GM18870 (cell line): ENCODE measurements at regions not wholly inside any gene's neighbourhood (a gene's known extent, or its start where the extent isn't known, plus 50 kb on each side); places are given as distances from the start of the nearest gene placed in this dataset.
"Not testable (repeated sequence)": the region's sequence is repeated elsewhere in the genome, so short reads cannot be mapped to it uniquely, and the experiment has no call there.

ENCODE experiments used
- ATAC-seq: cut with Tn5 transposase; IDR thresholded peaks from one replicate; pipeline ENCODE4 v1.9.1; 2021; ENCODE audit warnings: moderate library complexity; ENCODE audit not compliant: unreplicated experiment

DNA sequence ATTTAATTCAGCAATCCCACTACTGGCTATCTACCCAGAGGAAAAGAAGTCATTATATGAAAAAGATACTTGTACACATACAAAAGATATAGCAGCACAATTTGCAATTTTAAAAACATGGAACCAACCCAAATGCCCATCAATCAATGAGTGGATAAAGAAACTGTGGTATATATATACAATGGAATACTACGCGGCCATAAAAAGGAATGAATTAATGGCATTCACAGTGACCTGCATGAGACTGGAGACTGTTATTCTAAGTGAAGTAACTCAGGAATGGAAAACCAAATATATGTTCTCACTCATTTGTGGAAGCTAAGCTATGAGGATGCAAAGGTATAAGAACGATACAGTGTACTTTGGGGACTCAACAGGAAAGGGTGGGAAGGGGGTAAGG lies 102.8 kb upstream of the KCNMA1 start:
- not testable (repeated sequence) for ATAC-seq

DNA sequence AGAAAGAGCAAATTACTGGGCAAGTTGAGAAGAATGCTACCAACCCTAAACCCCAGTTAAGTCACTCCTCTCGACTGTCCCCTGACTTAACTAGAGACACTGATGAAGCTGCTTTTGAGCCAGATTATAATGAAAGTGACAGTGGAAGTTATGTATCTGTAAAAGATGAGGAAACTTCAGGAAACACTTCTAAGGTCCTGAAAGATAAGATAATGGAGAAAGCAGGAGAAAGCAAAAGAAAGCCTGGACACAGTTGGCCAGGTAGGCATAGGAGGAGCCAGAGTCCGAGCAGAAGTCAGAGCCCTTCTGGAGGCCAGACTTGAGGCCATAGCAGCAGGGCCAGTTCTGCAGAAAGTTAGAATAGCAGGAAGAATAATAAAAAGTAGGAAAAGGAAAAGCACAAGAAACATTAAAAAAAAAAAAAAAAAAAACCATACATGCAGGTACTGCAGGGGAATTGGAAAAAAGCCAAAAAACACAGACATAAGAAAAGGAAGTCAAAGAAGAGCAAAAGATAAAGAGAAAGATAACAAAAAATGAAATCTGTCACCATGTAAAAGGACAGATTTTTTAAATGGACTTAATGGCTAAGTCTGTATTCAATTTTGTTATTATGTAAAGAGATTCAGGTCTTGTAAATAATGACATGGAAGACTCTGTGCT lies 101.0 kb upstream of the KCNMA1 start:
- no peak for ATAC-seq

DNA sequence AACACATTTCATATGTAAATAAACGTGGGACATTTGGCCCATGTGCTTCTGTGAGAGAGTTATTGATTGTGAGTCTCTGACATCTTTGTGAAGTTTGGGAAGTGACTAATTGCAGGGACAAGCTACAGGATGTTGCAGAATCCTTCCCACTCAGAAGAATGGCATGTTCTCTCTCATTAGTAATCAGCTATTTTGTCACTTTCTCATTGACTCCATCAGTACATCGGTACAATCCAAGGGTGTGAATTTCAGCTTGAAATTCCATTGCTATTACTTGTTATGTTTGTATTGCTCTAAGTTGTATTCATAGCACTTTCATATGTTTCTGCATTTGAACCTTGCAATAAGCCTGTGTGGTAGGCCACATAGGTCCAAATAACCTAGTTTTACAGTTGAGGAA lies 100.0 kb upstream of the KCNMA1 start:
- ATAC-seq = no peak

DNA sequence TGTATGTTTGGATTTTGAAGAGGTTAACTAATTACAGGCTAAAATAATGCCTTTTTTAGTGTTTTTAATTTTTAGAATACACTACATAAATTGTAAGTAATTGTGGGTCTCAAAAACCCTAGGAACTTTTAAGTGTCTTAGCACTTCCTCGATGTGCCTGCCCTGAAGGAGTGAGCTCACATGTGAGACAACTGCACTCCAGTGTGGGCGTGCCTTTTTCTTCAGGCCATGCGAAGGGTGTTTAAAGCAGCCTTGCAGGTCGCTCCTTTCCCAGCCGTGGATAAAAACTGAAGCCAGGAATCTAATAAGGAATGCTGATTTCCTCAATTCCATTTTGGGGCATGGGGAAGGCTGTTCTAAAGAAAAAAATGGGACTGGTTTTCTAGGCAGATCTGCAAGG lies 97.5 kb upstream of the KCNMA1 start:
- ATAC-seq = not testable (repeated sequence)

DNA sequence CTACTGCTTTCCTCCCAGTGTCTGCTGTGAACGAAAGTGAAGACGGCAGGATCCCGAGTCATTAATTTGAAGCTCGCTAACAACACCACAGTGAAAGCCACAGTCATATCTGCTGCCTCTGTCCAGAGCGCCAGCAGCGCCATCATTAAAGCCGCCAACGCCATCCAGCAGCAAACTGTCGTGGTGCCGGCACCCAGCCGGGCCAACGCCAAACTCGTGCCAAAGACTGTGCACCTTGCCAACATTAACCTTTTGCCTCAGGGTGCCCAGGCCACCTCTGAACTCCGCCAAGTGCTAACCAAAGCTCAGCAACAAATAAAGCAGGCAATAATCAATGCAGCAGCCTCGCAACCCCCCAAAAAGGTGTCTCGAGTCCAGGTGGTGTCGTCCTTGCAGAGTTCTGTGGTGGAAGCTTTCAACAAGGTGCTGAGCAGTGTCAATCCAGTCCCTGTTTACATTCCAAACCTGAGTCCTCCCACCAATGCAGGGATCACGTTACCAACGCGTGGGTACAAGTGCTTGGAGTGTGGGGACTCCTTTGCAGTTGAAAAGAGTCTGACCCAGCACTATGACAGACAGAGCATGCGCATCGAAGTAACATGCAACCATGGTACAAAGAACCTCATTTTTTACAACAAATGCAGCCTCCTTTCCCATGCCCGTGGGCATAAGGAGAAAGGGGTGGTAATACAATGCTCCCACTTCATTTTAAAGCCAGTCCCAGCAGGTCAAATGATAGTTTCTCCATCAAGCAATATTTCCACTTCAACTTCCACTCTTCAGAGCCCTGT lies 94.8 kb upstream of the KCNMA1 start:
- no peak for ATAC-seq

DNA sequence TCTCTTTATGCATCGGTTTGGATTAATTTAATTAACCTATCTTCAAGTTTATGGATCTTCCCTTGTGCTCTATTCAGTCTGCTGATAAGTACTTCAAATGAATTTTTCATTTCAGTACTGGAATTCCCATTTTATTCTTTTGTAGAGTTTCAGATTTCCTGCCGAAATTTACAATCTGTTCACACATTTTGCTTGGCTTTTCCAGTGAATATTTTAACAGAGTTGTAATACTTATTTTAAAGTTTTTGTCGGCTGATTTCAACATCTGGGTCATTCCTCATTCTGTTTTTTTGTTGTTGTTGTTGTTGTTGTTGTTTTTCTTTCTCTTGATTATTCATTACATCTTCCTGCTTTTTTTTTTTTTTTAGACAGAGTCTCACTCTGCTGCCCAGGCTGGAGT lies 89.9 kb upstream of the KCNMA1 start:
- ATAC-seq = no peak

DNA sequence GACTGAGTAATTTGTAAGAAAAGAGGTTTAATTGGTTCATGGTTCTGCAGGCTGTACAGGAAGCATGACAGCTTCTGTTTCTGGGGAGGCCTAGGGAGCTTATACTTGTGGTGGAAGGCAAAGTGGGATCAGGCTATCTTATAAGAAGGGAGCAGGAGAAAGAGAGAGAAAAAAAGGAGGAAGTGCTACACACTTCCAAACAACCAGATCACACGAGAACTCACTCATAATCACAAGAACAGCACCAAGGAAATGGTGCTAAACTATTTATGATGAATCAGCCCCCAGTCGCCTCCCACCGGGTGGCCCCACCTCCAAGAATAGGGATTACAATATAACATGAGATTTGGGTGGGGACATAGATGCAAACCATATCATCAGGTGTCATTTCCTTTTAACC lies 89.1 kb upstream of the KCNMA1 start:
- ATAC-seq = no peak

DNA sequence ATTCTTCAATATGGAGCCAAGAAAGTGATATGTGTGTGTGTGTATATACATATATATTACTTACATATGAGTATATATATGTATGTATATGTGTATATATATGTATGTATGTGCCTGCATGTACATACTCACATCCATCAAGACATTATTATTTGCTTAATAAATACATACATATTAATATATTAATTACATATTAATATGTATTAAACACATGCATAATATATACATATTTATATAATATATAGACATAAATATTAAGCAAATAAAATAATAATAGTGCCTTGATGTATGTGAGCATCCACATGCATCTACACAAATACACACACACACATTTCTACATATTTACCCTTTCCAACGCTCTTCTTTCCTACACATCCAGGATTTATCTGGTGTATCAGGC lies 88.7 kb upstream of the KCNMA1 start:
- ATAC-seq = no peak

DNA sequence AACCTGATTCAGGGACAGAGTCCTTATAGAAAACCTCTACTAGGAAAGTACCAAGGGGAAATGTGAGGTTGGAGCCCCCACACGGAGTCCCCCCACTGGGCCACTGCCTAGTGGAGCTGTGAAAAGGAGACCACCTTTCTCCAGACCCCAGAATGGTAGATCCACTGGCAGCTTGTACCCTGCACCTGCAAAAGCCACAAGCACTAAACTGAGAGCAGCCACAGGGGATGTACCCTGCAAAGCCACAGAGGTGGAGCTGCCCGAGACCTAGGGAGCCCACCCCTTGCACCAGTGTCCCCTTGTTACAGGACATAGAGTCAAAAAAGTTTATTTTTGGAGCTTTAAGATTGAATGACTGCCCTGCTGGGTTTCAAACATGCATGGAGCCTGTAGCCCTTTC lies 87.2 kb upstream of the KCNMA1 start:
- ATAC-seq = no peak

DNA sequence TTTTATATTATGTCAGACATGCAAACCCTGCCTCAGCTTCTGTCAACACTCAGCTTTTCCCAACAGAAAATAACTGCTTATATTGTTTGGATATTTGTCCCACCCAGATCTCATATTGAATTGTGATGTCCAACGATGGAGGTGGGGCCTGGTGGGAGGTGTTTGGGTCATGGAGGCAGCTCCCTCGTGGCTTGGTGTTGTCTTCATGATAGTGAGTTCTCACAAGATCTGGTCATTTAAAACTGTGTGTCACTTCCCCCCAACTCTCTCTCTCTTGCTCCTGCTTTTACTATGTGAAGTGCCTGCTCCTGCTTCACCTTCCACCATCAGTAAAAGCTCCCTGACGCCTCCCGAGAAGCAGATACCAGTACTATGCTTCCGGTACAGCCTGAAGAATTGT lies 85.8 kb upstream of the KCNMA1 start:
- no peak for ATAC-seq

DNA sequence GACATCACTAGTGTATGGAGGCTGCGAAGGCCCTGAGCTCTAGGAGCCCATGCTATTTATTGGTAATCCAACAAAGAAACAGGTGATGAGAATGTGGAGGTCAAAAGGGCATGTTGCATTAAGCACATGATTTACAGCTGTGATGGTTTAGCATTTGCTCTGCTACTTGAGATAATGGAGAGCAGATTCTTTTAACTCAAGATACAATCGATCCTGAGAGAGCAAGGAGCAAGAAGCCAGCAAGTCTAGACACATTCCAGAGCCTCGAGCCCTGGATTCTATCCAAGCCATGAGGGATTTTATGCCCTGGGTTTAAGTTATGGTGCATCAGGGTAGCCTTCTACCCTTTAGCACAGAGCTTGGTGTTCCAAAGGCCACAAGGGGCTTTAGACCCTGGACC lies 85.3 kb upstream of the KCNMA1 start:
- not testable (repeated sequence) for ATAC-seq

DNA sequence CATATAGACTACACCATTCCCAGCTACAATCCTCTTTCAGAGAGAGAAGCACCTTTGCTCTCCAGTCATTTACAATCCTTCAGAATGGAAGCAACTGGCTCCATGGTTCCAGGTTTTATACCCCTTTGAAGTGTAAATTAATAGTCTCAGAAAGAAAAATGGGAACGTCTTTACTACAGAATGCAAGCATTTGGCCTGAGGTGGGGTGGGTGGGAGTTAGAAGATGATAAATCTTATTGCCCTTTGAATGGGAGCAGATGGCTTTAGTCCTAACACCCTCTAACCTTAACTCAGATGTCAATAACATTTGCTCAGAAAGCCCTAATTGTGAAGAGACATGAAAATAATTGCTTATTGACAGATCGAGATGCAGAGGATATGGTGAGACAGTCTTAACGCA lies 84.2 kb upstream of the KCNMA1 start:
- ATAC-seq = no peak

DNA sequence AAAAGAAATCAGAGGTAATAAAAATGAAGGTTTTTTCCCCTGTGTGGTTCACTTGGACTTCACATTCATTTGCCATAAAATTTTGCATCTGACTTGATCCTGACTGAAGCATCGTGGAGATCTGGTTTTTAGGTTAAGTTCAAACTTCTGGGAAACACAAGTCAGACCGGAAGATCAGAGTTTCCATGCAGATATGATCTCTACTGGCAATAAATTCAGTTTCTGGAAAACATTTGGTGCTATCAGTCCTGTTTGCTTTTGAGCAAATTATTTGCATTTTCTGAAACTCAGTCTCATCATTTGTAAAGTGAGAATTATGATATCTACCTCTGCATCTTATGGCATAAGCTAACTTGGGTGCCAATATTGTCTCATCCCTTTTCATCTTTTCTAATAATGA lies 81.3 kb upstream of the KCNMA1 start:
- no peak for ATAC-seq

DNA sequence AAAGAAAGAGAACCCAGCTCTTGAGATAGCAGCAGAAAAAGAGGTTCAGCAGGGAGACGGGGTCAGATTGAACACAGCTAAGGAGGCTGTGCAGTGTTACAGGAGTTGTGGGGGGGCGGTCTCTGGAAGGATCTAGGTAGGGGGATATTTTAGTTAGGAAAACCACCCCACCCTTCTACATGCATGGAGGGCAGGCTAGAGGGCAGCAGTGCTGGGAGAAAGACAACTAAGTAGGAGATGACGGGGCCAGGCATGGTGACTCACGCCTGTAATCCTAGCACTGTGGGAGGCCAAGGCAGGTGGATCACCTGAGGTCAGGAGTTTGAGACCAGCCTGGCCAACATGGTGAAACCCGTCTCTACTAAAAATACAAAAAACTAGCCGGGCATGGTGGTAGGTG lies 80.7 kb upstream of the KCNMA1 start:
- ATAC-seq = not testable (repeated sequence)

DNA sequence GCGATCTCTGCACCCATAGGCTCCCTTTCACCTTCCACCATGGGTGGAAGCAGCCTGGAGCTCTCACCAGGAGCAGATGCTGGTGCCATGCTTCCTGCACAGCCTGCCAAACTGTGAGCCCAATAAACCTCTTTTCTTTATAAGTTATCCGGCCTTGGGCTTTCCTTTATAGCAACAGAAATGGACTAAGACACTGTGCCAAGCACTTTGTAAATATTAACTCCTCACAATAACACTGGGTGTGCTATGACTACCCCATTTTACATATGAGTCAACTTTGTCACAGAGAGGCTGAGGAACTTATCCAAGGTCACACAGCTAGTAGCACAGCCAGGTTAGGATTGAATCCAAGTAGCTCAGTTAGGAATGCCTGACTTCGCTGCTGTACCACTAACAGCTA lies 79.7 kb upstream of the KCNMA1 start:
- no peak for ATAC-seq

DNA sequence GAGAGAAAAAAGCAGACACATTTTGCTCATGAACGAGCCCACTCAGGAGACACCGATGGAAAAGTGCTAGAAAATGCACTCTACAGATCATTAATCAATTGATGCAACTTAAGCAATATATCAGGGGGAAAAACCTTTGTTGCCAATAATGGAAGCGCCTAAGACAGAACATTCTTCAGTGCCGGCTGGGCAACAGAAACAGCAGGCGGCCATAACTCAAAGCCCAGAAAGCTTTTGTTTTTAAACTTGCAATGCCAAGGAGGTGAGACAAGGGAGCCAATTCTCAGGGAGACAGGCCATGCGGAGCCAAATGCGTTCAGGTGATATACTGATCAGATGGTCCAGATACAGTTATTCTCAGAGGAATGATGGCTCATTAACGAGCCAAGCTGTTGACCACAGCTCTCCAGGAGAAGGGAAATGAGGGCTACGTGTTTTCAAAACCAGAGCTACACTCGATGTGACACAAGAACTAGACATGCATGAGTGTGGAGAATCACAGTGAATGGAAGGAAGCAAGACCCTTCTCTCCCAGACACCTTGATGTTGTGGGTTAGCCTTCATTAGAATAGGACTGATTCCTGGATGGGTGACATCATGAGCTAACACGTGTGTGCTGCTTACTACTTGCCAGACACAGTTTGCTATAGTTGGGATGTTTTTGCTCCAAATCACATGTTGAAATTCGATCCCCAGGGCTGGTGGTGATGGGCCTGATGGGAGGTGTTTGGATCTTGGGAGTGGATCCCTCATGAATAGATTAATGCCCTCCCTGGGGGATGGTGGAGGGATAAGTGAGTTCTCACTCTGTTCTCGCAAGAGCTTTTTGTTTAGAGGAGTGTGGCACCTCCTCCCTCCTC lies 79.1 kb upstream of the KCNMA1 start:
- ATAC-seq = no peak

DNA sequence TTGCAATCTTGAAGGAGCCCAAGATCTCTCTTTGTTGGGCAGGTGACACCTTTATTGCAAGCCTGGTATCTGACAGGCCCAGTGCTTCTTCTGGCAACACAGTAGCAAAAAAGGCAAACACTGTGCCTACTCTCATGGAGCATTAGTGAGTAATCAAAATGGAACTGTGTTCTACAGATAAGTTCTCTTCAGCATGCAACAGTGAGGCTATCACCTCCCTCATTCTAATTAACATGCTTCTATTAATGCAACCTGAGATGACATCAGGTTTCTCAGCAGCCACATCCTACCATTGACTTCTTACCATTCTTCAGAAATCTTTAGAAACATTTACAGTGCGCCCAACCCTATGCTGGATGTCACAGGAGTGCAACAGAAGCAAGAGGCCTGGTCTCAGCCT lies 77.9 kb upstream of the KCNMA1 start:
- ATAC-seq = no peak

DNA sequence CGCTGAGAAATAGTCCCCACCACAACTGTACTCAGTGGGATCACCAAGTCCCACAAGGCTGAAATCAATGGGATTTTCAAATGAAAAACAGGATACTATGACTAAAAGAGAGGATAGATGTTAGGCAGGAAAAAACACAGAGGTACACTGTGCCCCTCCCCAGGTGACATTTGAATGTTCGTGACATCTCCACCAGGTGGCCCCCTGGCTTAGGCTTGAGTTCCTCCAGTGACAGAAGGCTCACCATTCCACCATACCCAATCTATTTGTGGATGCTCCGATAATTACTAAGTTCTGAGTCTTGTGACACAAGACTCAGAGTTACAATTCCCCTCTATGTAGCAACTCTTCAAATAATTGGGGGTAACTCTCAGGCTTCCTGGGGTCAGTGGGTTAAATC lies 77.5 kb upstream of the KCNMA1 start:
- ATAC-seq = no peak

DNA sequence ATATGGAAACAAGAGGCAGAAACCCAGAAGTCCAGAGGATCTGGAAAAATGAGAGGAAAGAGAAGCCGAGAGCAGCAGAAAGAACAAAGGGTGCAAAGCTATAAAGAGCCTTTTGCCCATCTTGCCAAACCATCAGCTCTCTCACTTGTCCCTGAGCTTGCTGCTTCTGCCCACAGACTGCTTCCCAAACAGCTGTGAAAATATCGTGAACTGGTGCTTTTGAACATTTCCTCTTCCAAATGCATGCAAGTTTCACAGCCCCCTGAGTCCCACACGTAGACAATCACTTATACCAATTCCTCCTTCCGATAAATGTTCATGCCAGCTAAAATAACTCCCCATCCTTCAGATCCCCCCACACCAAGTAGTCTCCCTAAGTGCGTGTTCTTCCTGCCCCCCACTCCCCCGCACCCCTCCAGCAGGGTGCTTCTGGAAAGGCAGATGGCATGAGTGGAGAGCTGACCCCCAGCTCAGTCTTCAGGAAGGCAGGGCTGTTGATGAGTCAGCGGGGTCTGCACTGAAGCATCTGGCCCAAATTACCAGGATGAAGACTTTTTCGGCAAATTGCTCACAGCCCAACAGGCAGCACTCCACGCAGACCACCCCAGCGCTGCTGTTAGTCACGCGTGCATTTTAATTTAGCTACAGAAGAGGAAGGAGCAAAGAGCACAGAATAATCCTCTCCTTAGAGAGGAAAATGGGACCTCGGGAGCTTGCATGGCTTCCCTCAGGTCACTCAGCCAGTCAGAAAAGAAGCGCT lies 76.1 kb upstream of the KCNMA1 start:
- ATAC-seq = no peak

DNA sequence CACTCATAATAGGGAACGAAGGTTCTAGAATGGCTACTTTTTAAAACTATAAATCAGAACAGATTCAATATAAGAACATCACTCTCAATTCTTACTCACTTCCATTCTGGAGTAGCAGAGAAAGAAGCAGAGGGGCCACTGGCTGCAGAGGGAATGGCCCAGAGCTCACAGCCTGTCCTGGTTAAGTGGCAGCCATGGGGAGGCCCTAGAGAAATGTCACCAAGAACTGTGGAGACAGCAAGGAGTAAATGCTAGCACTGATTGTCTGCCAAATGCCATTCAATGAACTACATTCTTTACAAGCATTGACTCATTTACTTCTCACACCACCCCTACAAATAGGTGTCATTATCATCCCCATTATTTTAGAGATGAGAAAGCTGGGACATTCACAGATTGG lies 74.6 kb upstream of the KCNMA1 start:
- ATAC-seq = no peak

DNA sequence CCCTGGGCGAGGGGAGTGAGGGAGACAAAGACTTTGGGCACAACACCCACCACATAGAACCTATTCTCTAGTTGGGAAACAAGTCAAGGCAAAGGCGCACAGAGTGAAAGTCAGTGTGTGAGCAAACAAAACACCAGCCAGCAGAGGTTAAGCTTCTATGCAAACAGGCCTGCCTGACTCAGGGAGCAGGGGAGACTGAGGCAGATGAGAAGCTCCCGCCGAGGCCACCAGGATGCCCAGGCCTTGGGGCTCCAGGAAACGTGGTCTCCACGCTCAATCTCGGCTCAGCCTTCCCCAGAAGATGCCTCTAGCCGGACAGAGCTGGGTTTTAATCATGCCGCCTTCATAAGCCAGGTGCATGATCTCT lies 74.1 kb upstream of the KCNMA1 start:
- ATAC-seq = peak; percentile 8
